Cardiac muscle cell (in vitro differentiated cells and primary cell): ENCODE measurements at regions not wholly inside any gene's neighbourhood (a gene's known extent, or its start where the extent isn't known, plus 50 kb on each side); places are given as distances from the start of the nearest gene placed in this dataset.

Experiments used
- DNase-seq, 2 donors: peaks; one replicate each; pipeline versions ENCODE4 v3.0.0 to v3.0.0-alpha.2; 2010 to 2017; ENCODE audit warnings: low read depth in 1 of 2, low spot score in 1 of 2
- H3K27ac ChIP-seq: fragments of 200-600 bp; sonication (generic); 2 replicates; pipeline ENCODE4 v1.5.1; 2016
- H3K27me3 ChIP-seq: fragments of 200-600 bp; sonication (generic); 2 replicates; pipeline ENCODE4 v1.6.0; 2016; ENCODE audit warnings: control low read depth
- H3K36me3 ChIP-seq: fragments of 200-600 bp; sonication (generic); 2 replicates; pipeline ENCODE4 v1.5.1; 2016; ENCODE audit warnings: control low read depth
- H3K4me1 ChIP-seq: fragments of 200-600 bp; sonication (generic); 2 replicates; pipeline ENCODE4 v1.8.1; 2017; ENCODE audit warnings: low read depth, mild to moderate bottlenecking, mixed run types
- H3K4me3 ChIP-seq: fragments of 200-600 bp; sonication (generic); 2 replicates; pipeline ENCODE4 v1.5.1; 2016; ENCODE audit warnings: mild to moderate bottlenecking
- H3K9me3 ChIP-seq: fragments of 200-600 bp; sonication (generic); 2 replicates; pipeline ENCODE4 v1.5.1; 2017; ENCODE audit warnings: low read depth, mild to moderate bottlenecking, control low read depth
- CTCF ChIP-seq: IDR thresholded peaks from 2 replicates; pipeline ENCODE4 v1.5.1; 2012; ENCODE audit warnings: low read depth, mild to moderate bottlenecking, low read length

DNA sequence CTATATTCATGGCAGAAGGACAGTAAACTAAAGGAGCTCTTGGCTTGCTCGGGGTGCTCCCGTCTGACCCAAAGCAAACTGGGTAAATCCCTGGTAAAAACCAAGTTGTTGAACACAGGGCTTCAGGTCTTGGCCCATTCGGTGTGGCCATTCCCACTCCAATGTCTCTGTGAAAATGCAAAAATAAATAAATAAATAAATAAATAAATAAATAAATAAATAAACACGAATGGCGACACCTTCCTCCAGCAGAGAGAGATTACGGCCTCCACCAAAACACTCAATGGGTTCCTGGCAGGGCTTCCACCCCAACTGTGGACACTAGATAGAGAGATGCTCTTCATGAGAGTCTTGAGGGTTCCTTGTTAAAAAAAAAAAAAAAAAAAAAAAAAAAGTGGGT is 325.3 kb downstream of the SOX9 start:
- H3K36me3 ChIP-seq: no peaks in the 10 kb centered on the region
- TF ChIP-seq CTCF: no peak
- H3K4me1 ChIP-seq: peaks cover 24% of the 10 kb centered on the region
- no peaks in the 10 kb centered on the region for H3K27me3 ChIP-seq
- DNase-seq: no peak
- H3K4me3 ChIP-seq: no peak overlapping the region
- no peaks in the 10 kb centered on the region for H3K9me3 ChIP-seq
- no peak overlapping the region for H3K27ac ChIP-seq

DNA sequence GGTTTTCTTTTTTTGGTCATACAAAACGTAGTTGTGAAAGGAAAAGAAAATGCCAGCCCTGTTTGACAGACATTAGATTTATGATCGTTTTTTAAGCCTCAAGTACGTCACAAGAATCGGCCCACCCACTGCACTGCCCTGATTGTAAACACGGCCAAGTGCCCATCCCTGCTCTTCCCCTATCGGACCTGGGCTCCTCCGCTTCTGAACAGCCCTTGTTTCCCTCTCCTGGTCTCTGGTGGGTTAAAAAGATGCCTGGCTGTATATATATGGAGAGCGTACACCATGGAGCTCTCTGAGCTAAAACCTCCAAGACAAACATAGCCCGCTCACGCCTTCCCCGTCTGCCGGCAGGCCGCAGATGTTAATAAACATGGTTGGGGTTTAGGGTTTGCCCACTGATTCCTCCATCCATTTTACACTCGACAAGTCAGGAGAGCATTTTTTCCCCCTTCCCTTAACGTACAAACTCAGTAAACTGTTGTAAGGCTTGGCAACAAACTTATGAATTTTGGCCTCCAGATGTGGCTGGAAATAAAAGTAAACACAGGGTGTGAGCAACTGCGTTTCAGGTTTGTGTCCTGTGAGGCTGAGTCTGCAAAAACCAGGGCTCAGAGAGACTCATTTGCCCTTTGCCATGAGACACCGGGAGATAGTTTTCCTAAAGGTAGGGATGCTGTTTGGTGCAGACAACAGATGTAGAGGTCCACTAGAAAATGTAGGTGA is 325.9 kb downstream of the SOX9 start:
- DNase-seq: no peak
- Histone ChIP-seq H3K4me3 (no peak overlapping the region), H3K4me1 (peaks cover 29% of the 10 kb centered on the region), H3K27me3 (no peaks in the 10 kb centered on the region), H3K9me3 (no peaks in the 10 kb centered on the region), H3K36me3 (no peaks in the 10 kb centered on the region), H3K27ac (no peak overlapping the region)
- no peak for TF ChIP-seq CTCF

DNA sequence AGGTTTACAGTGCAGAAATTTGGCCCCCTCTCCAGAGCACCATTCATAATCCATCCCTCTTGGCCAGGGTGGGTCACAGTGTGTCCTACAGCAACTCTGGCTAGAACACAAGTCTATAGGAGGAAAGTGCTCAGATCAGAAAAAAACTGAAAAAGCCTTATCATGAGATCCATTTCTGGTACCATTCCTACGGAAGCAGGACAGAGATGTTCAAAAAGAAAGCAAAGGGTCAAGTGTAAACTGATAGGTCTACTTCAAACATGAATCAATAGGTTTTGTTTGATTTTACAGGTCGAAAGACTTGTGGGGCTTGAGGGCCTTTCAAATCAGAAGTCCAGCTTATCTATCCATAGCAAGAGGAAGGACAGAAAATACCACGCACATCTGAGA is 326.4 kb downstream of the SOX9 start:
- Histone ChIP-seq H3K4me1 (peaks cover 34% of the 10 kb centered on the region), H3K4me3 (no peak overlapping the region), H3K27ac (no peak overlapping the region), H3K9me3 (no peaks in the 10 kb centered on the region), H3K36me3 (no peaks in the 10 kb centered on the region), H3K27me3 (no peaks in the 10 kb centered on the region)
- no peak for TF ChIP-seq CTCF
- no peak for DNase-seq

GRCh38 chr17:72448019-72448418 is 327.2 kb downstream of the SOX9 start:
- Histone ChIP-seq H3K36me3 (no peaks in the 10 kb centered on the region), H3K4me1 (peaks cover 35% of the 10 kb centered on the region), H3K27me3 (no peaks in the 10 kb centered on the region), H3K27ac (no peak overlapping the region), H3K4me3 (no peak overlapping the region), H3K9me3 (no peaks in the 10 kb centered on the region)
- no peak for DNase-seq
- no peak for TF ChIP-seq CTCF

GRCh38 chr17:72452286-72453173 is 331.7 kb downstream of the SOX9 start:
- TF ChIP-seq CTCF: no peak
- Histone ChIP-seq H3K9me3 (no peaks in the 10 kb centered on the region), H3K27me3 (no peaks in the 10 kb centered on the region), H3K36me3 (no peaks in the 10 kb centered on the region), H3K27ac (no peak overlapping the region), H3K4me3 (no peak overlapping the region), H3K4me1 (peaks cover 29% of the 10 kb centered on the region)
- DNase-seq: no peak
